ENCODE measurements at regions not wholly inside any gene's neighbourhood (a gene's known extent, or its start where the extent isn't known, plus 50 kb on each side); places are given as distances from the start of the nearest gene placed in this dataset.

DNA sequence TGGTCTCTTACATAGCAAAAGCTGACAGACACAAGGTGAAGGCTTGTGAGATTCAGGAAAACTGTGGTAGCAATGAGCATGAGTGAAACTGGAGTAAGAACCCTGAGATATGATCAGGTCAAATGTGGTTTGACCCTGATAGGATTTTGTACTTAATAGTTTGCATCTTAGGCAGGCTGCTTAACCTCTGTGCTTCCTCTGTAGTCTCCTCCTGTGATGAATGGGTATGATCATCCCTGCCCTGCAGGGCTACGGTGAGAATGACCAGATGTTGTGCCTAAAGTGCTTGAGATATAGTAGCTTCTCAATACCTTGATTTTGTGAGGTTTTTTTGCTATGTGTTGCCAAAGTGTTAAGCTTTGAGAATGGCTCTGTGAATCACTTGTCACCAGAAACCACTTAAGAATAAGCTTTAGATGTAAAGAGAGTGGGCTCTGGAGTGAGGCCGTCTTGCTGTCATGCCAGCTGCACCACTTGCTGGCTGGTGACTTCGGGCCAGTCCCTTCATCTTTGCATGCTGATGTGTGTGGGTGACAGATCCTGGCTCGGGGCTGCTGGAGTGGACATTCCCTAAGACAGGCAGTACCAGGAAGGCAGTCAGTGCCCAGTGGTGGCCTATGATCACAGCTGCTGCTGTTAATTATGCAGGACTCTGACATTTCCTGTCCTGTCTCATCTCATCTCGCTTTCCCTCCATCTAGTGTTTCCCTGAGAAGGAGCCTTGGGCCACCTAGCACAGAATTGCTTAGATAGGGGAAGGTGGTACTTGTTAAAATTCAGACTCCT is 254.7 kb downstream of the NFATC2 start:
- no peak for TF ChIP-seq CTCF (IDR thresholded peaks at IDR 0.05; ENCODE audit: insufficient read depth, low read length, missing control alignments)
- no peak overlapping the region for H3K4me3 ChIP-seq (ENCODE audit: low read depth, low read length)
- POLR2A ChIA-PET = no interaction called here
- CTCF ChIA-PET = interaction anchor here (10.8 kb wide), 1 partner anchor 19 kb away, joined by 63 read pairs; no protein-coding TSS in a partner anchor
- DNase-seq (ENCODE audit: low read depth, low spot score) = no peak

- DNase-seq (ENCODE audit: low read depth, low spot score) = no peak
- CTCF ChIA-PET = interaction anchor here (2.4 to 10.8 kb wide), 2 partner anchors 20 to 299 kb away, joined by 7 to 63 read pairs; no protein-coding TSS in a partner anchor
Measured at GRCh38 chr20:51286758-51287157, 255.8 kb downstream of the NFATC2 start.

GRCh38 chr20:51285684-51286083 is 256.8 kb downstream of the NFATC2 start:
- ChIA-PET POLR2A (no interaction called here), CTCF (interaction anchor here (0.7 to 10.8 kb wide), 3 partner anchors 21 to 298 kb away, joined by 3 to 63 read pairs (median 7); no protein-coding TSS in a partner anchor)
- no peak for TF ChIP-seq CTCF (IDR thresholded peaks at IDR 0.05; ENCODE audit: insufficient read depth, low read length, missing control alignments)
- H3K4me3 ChIP-seq (ENCODE audit: low read depth, low read length) = no peak overlapping the region
- no peak for DNase-seq (ENCODE audit: low read depth, low spot score)

More at GRCh38 chr20:51286758-51287157, 255.8 kb downstream of the NFATC2 start:
- no peak for TF ChIP-seq CTCF (IDR thresholded peaks at IDR 0.05; ENCODE audit: insufficient read depth, low read length, missing control alignments)
- POLR2A ChIA-PET = no interaction called here
- H3K4me3 ChIP-seq (ENCODE audit: low read depth, low read length) = no peak overlapping the region

GRCh38 chr20:51284871-51285270 is 257.6 kb downstream of the NFATC2 start:
- TF ChIP-seq CTCF (IDR thresholded peaks at IDR 0.05; ENCODE audit: insufficient read depth, low read length, missing control alignments) = no peak
- H3K4me3 ChIP-seq (ENCODE audit: low read depth, low read length) = no peak overlapping the region
- CTCF ChIA-PET = interaction anchor here (2.4 to 10.8 kb wide), 2 partner anchors 22 to 298 kb away, joined by 7 to 63 read pairs; no protein-coding TSS in a partner anchor
- POLR2A ChIA-PET = interaction anchor here (0.6 kb wide), 1 partner anchor 44 kb away, joined by 4 read pairs; no protein-coding TSS in a partner anchor
- no peak for DNase-seq (ENCODE audit: low read depth, low spot score)

DNA sequence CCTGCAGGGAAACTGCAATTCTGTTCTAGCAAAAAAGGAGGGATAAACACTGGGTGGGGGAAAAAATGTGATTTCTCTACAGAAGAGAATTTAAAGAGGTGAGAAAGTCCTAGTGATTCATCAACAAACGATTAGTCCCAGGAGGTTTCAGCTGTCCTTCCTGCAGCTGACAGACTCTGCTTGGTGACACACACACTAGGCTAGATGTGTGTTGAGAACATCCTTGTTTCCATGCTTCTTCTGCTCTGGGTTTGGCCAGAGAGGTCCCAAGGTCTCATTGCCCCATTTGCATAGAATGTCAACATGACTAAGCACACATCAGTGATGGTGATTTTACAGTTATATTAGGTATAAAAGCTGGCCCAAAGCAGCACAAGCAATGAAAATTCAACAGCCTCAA is 258.3 kb downstream of the NFATC2 start:
- TF ChIP-seq CTCF (IDR thresholded peaks at IDR 0.05; ENCODE audit: insufficient read depth, low read length, missing control alignments) = no peak
- ChIA-PET POLR2A (interaction anchor here (0.6 kb wide), 1 partner anchor 43 kb away, joined by 4 read pairs; no protein-coding TSS in a partner anchor), CTCF (interaction anchor here (10.8 kb wide), 1 partner anchor 23 kb away, joined by 63 read pairs; no protein-coding TSS in a partner anchor)
- DNase-seq (ENCODE audit: low read depth, low spot score) = no peak
- H3K4me3 ChIP-seq (ENCODE audit: low read depth, low read length) = no peak overlapping the region

DNA sequence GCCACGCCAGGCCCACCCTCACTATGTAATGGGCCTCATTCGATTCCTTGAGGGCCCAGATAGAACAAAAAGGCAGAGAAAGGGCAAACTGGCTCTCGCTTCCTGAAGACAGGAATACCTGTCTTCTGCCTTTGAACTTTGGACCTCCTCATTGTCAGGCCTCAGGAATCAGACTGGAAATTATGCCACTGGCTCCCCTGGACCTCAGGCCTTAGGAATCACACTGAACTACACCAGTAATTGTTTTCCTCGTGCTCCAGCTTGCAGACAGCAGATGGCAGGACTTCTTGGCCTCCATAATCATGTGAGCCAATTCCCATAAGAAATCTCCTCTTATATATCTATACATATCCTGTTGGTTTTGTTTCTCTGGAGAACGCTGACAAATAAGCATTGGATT is 258.6 kb upstream of the KCNG1 start:
- H3K4me3 ChIP-seq (ENCODE audit: low read depth, low read length) = no peak overlapping the region
- no peak for DNase-seq (ENCODE audit: low read depth, low spot score)
- CTCF ChIA-PET = interaction anchor here (1.0 kb wide), 1 partner anchor 26 kb away, joined by 3 read pairs; no protein-coding TSS in a partner anchor
- no peak for TF ChIP-seq CTCF (IDR thresholded peaks at IDR 0.05; ENCODE audit: insufficient read depth, low read length, missing control alignments)
- POLR2A ChIA-PET = no interaction called here

Data from AG04449 (cell line).